ENCODE measurements at regions not wholly inside any gene's neighbourhood (a gene's known extent, or its start where the extent isn't known, plus 50 kb on each side); places are given as distances from the start of the nearest gene placed in this dataset.

GRCh38 chr16:77557385-77557784 lies 122.6 kb upstream of the ADAMTS18 start:
- Histone ChIP-seq H3K36me3 (ENCODE audit: insufficient read depth) (no peaks in the 10 kb centered on the region), H3K9ac (no peak overlapping the region), H2AFZ (ENCODE audit: low read depth) (no peak overlapping the region), H3K27me3 (ENCODE audit: insufficient read depth, low read depth) (no peaks in the 10 kb centered on the region), H3K4me2 (no peak overlapping the region), H3K79me2 (ENCODE audit: insufficient read depth, low read depth) (no peaks in the 10 kb centered on the region), H3K4me1 (ENCODE audit: low read depth, poor library complexity, severe bottlenecking) (no peaks in the 10 kb centered on the region), H3K4me3 (IDR thresholded peaks at IDR 0.05; ENCODE audit: insufficient read depth, low read depth, low read length) (no peak overlapping the region), H3K27ac (no peak overlapping the region), H4K20me1 (ENCODE audit: insufficient read depth) (no peaks in the 10 kb centered on the region)
- TF ChIP-seq CTCF (conservative IDR thresholded peaks at IDR 0.05; ENCODE audit: low read depth, low read length), result no peak

- Histone ChIP-seq H3K4me1 (ENCODE audit: low read depth, poor library complexity, severe bottlenecking) (no peaks in the 10 kb centered on the region), H3K4me3 (IDR thresholded peaks at IDR 0.05; ENCODE audit: insufficient read depth, low read depth, low read length) (no peak overlapping the region), H3K27ac (no peak overlapping the region), H3K27me3 (ENCODE audit: insufficient read depth, low read depth) (no peaks in the 10 kb centered on the region), H2AFZ (ENCODE audit: low read depth) (no peak overlapping the region), H3K9ac (no peak overlapping the region), H4K20me1 (ENCODE audit: insufficient read depth) (no peaks in the 10 kb centered on the region), H3K4me2 (no peak overlapping the region), H3K79me2 (ENCODE audit: insufficient read depth, low read depth) (no peaks in the 10 kb centered on the region), H3K36me3 (ENCODE audit: insufficient read depth) (no peaks in the 10 kb centered on the region)
- TF ChIP-seq CTCF (conservative IDR thresholded peaks at IDR 0.05; ENCODE audit: low read depth, low read length), result no peak
These were observed 124.0 kb upstream of the ADAMTS18 start for GRCh38 chr16:77558786-77559185.

- Histone ChIP-seq H3K4me2 (no peak overlapping the region), H3K4me1 (ENCODE audit: low read depth, poor library complexity, severe bottlenecking) (no peaks in the 10 kb centered on the region), H3K79me2 (ENCODE audit: insufficient read depth, low read depth) (no peaks in the 10 kb centered on the region), H3K36me3 (ENCODE audit: insufficient read depth) (no peaks in the 10 kb centered on the region), H2AFZ (ENCODE audit: low read depth) (no peak overlapping the region), H3K27ac (no peak overlapping the region), H3K4me3 (IDR thresholded peaks at IDR 0.05; ENCODE audit: insufficient read depth, low read depth, low read length) (no peak overlapping the region), H3K9ac (no peak overlapping the region), H4K20me1 (ENCODE audit: insufficient read depth) (no peaks in the 10 kb centered on the region), H3K27me3 (ENCODE audit: insufficient read depth, low read depth) (no peaks in the 10 kb centered on the region)
- TF ChIP-seq CTCF (conservative IDR thresholded peaks at IDR 0.05; ENCODE audit: low read depth, low read length), result no peak
These were observed 127.7 kb upstream of the ADAMTS18 start for GRCh38 chr16:77562497-77562896.

- H3K27ac ChIP-seq, result no peak overlapping the region
- H3K79me2 ChIP-seq (ENCODE audit: insufficient read depth, low read depth), result no peaks in the 10 kb centered on the region
- H3K4me1 ChIP-seq (ENCODE audit: low read depth, poor library complexity, severe bottlenecking), result no peaks in the 10 kb centered on the region
- no peak for TF ChIP-seq CTCF (conservative IDR thresholded peaks at IDR 0.05; ENCODE audit: low read depth, low read length)
- H3K4me3 ChIP-seq (IDR thresholded peaks at IDR 0.05; ENCODE audit: insufficient read depth, low read depth, low read length), result no peak overlapping the region
- H3K36me3 ChIP-seq (ENCODE audit: insufficient read depth), result no peaks in the 10 kb centered on the region
- H3K27me3 ChIP-seq (ENCODE audit: insufficient read depth, low read depth), result no peaks in the 10 kb centered on the region
- no peak overlapping the region for H3K9ac ChIP-seq
- H4K20me1 ChIP-seq (ENCODE audit: insufficient read depth), result no peaks in the 10 kb centered on the region
- no peak overlapping the region for H3K4me2 ChIP-seq
- no peak overlapping the region for H2AFZ ChIP-seq (ENCODE audit: low read depth)
These were observed 130.1 kb upstream of the ADAMTS18 start for GRCh38 chr16:77564791-77565390.
